Neuronal stem cell (in vitro differentiated cells): ENCODE measurements at regions not wholly inside any gene's neighbourhood (a gene's known extent, or its start where the extent isn't known, plus 50 kb on each side); places are given as distances from the start of the nearest gene placed in this dataset.
"Not testable (repeated sequence)": the region's sequence is repeated elsewhere in the genome, so short reads cannot be mapped to it uniquely, and the experiment has no call there.

Source experiments
- DNase-seq: peaks from one replicate; pipeline ENCODE4 v3.0.0-alpha.2; 2013; ENCODE audit warnings: low spot score
- H2AFZ ChIP-seq: one replicate; pipeline ENCODE4 v1.6.1; 2013; ENCODE audit warnings: mild to moderate bottlenecking, low read length, inconsistent platforms
- H2AK5ac ChIP-seq: 2 replicates; pipeline ENCODE4 v1.6.1; 2013; ENCODE audit warnings: low read depth, mild to moderate bottlenecking, inconsistent platforms, low read length, moderate library complexity, mixed read lengths
- H2BK120ac ChIP-seq: 2 replicates; pipeline ENCODE4 v1.6.1; 2013; ENCODE audit warnings: low read depth, mild to moderate bottlenecking, inconsistent platforms, low read length, moderate library complexity, mixed read lengths
- H2BK12ac ChIP-seq: one replicate; pipeline ENCODE4 v1.6.1; 2013; ENCODE audit warnings: low read length, inconsistent platforms
- H2BK15ac ChIP-seq: 2 replicates; pipeline ENCODE4 v1.6.1; 2013; ENCODE audit warnings: mild to moderate bottlenecking, low read length, inconsistent platforms, mixed read lengths
- H2BK5ac ChIP-seq: one replicate; pipeline ENCODE4 v1.6.1; 2013; ENCODE audit warnings: inconsistent platforms, mild to moderate bottlenecking, low read length, moderate library complexity
- H3K14ac ChIP-seq: one replicate; pipeline ENCODE4 v1.6.1; 2013; ENCODE audit warnings: low read length, inconsistent platforms
- H3K18ac ChIP-seq: 2 replicates; pipeline ENCODE4 v1.6.1; 2013; ENCODE audit warnings: low read length, inconsistent platforms
- H3K23ac ChIP-seq: 2 replicates; pipeline ENCODE4 v1.6.1; 2013; ENCODE audit warnings: low read depth, mild to moderate bottlenecking, mixed read lengths, low read length, inconsistent platforms; ENCODE audit not compliant: poor library complexity
- H3K27ac ChIP-seq: replicated peaks from 3 replicates; pipeline ENCODE4 v1.5.1; 2013; ENCODE audit warnings: low read length, inconsistent platforms
- H3K27me3 ChIP-seq, 3 experiments: 2 replicates each; pipeline ENCODE4 v1.6.1; 2013; ENCODE audit warnings: low read length in 3 of 3, mild to moderate bottlenecking in 2 of 3, inconsistent platforms in 1 of 3, low read depth in 1 of 3, mixed read lengths in 1 of 3, moderate library complexity in 1 of 3; ENCODE audit not compliant: control insufficient read depth in 3 of 3, insufficient read depth in 3 of 3
- H3K36me3 ChIP-seq, 2 donors: replicated peaks in 1 of 2; 2 replicates each; pipeline ENCODE4 v1.6.1; 2013; ENCODE audit warnings: low read length in 2 of 2; ENCODE audit not compliant: control insufficient read depth in 2 of 2, insufficient read depth in 2 of 2
- H3K4ac ChIP-seq: 2 replicates; pipeline ENCODE4 v1.6.1; 2013; ENCODE audit warnings: inconsistent platforms, mild to moderate bottlenecking, low read length, moderate library complexity
- H3K4me1 ChIP-seq, 2 donors: 1 replicate in 1 of 2; 2 replicates in 1 of 2; pipeline ENCODE4 v1.6.1; 2013; ENCODE audit warnings: low read length in 2 of 2, low read depth in 1 of 2; ENCODE audit not compliant: control insufficient read depth in 2 of 2, insufficient read depth in 1 of 2
- H3K4me2 ChIP-seq: one replicate; pipeline ENCODE4 v1.6.1; 2013; ENCODE audit warnings: mild to moderate bottlenecking, low read length, inconsistent platforms; ENCODE audit not compliant: insufficient read depth, poor library complexity, severe bottlenecking
- H3K4me3 ChIP-seq, 2 donors: 2 replicates each; pipeline ENCODE4 v1.5.1; 2013; ENCODE audit warnings: low read length in 2 of 2, mild to moderate bottlenecking in 2 of 2, inconsistent platforms in 1 of 2, moderate library complexity in 1 of 2
- H3K79me1 ChIP-seq: one replicate; pipeline ENCODE4 v1.6.1; 2013; ENCODE audit warnings: low read depth, mild to moderate bottlenecking, inconsistent platforms, low read length, moderate library complexity
- H3K9ac ChIP-seq: one replicate; pipeline ENCODE4 v1.6.1; 2013; ENCODE audit warnings: mild to moderate bottlenecking, low read depth, low read length, inconsistent platforms; ENCODE audit not compliant: poor library complexity
- H3K9me3 ChIP-seq, 2 donors: replicated peaks in 1 of 2; 2 replicates each; pipeline versions ENCODE3 to v1.6.1; 2013; ENCODE audit warnings: low read length in 2 of 2, mild to moderate bottlenecking in 2 of 2, inconsistent platforms in 1 of 2, low read depth in 1 of 2, mixed read lengths in 1 of 2, moderate library complexity in 1 of 2; ENCODE audit not compliant: control insufficient read depth in 2 of 2, insufficient read depth in 1 of 2
- H4K8ac ChIP-seq: one replicate; pipeline ENCODE4 v1.6.1; 2013; ENCODE audit warnings: low read depth, mild to moderate bottlenecking, inconsistent platforms, low read length, moderate library complexity
- H4K91ac ChIP-seq: one replicate; pipeline ENCODE4 v1.6.1; 2013; ENCODE audit warnings: low read length, low read depth, mild to moderate bottlenecking, inconsistent platforms; ENCODE audit not compliant: poor library complexity
- WGBS, 2 donors: extraction: QIAGEN DNeasy Blood & Tissue Kit; methylation state at CpG; one replicate each; pipeline ENCODE4 v1.1.7; 2013; ENCODE audit warnings: missing lambda C conversion rate in 2 of 2, mixed read lengths in 1 of 2; ENCODE audit not compliant: insufficient read length in 2 of 2, insufficient replicate concordance in 1 of 2; ENCODE audit errors: extremely low coverage in 2 of 2; 5-methylcytosine and 5-hydroxymethylcytosine counted together

DNA sequence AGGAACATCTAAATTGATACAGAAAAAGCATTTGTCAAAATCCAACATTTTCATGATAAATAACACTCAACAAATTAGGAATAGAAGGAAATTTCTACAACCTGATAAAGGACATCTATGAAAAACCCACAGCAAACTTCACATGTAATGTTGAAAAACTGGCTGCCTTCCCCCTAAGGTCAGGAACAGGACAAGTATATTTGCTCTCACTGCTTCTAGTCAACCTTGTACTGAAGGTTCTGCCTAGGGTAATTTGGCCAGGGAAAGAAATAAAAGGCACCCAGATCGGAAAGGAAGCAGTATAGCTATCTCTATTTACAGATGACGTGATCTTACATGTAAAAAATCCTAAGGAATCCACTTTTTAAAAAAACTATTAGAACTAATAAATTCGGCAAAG lies 97.1 kb upstream of the USP9X start:
- H2AK5ac ChIP-seq, result no peak overlapping the region
- no peaks in the 10 kb centered on the region for H3K79me1 ChIP-seq
- no peaks in the 10 kb centered on the region for H3K27me3 ChIP-seq

DNA sequence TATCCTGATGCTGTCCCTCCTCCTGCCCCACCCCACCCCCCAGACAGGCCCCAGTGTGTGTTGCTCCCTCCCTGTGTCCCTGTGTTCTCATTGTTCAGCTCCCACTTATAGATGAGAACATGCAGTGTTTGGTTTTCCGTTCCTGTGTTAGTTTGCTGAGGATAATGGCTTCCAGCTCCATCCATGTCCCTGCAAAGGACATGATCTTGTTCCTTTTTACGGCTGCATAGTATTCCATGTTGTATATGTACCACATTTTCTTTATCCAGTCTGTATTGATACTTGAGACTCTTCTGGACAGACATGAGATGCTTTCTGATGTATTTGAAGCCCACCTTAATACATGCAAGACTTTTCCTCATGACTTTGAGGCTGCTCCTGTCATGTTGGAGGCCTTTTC lies 91.8 kb upstream of the USP9X start:
- no CpG with 5 or more reads among the region's 2 CpGs for WGBS, 2 donors
- not testable (repeated sequence) for H3K9me3 ChIP-seq, H3K4me2 ChIP-seq, H3K36me3 ChIP-seq, H2BK12ac ChIP-seq, H4K8ac ChIP-seq, H3K9ac ChIP-seq, H2BK120ac ChIP-seq, H2AFZ ChIP-seq, H3K4me1 ChIP-seq, H2AK5ac ChIP-seq, H3K23ac ChIP-seq, H3K4ac ChIP-seq, H2BK15ac ChIP-seq, H2BK5ac ChIP-seq, H3K18ac ChIP-seq, H3K4me3 ChIP-seq, H3K14ac ChIP-seq, H3K27me3 ChIP-seq, H3K27ac ChIP-seq, H4K91ac ChIP-seq, H3K79me1 ChIP-seq, DNase-seq

More for the DNA sequence above, 97.1 kb upstream of the USP9X start:
- H3K36me3 ChIP-seq, result no peaks in the 10 kb centered on the region
- H4K91ac ChIP-seq, result no peak overlapping the region
- H4K8ac ChIP-seq, result no peak overlapping the region
- no peak overlapping the region for H2BK15ac ChIP-seq
- no peaks in the 10 kb centered on the region for H3K9me3 ChIP-seq
- DNase-seq, result no peak
- H3K23ac ChIP-seq, result no peak overlapping the region
- no peak overlapping the region for H3K9ac ChIP-seq
- no CpG with 5 or more reads among the region's 3 CpGs for WGBS, 2 donors
- no peak overlapping the region for H2BK12ac ChIP-seq
- H3K4me1 ChIP-seq, result no peaks in the 10 kb centered on the region
- no peak overlapping the region for H3K18ac ChIP-seq
- H2BK120ac ChIP-seq, result no peak overlapping the region
- no peak overlapping the region for H2BK5ac ChIP-seq
- H3K4me2 ChIP-seq, result no peak overlapping the region
- H3K14ac ChIP-seq, result no peak overlapping the region
- no peak overlapping the region for H3K4me3 ChIP-seq
- H2AFZ ChIP-seq, result no peak overlapping the region
- no peak overlapping the region for H3K4ac ChIP-seq
- H3K27ac ChIP-seq, result no peak overlapping the region

DNA sequence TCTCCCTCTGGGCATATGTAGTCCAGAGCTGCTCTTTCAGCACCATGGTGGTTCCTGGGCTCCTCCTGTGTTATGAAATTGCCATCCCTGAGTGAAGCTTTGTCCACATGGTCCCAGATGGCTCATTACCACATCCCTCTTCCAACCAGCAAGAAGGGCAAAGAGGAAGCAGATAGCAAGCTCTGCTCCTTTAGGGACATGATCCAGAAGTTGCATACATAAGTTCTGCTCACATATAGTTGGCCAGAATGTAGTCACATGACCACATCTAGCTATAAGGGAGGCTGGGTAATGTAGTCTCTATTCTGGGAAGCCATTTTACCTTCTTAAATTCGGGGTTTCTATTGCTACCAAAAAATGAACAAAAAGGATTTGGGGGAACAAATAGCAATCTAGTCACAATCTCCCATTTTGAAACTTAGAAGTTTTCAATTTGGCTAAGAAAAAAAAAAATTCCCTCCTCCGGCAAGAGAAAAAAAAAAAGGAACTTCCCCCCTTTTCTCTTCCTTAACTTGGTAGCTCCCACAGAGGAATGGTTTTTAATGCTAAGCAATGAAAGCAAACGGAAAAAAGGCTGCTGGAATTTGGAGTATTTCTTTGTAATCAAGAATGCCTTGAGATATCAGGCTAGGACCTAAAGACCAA lies 88.2 kb upstream of the USP9X start:
- Histone ChIP-seq H3K27ac (peak overlapping the region; percentile 2), H3K4me1 (peaks cover 2 to 5% of the 10 kb centered on the region in 2 donors), H3K23ac (no peak overlapping the region), H3K4me2 (no peak overlapping the region), H2AFZ (peak overlapping the region; percentile 76), H3K9ac (no peak overlapping the region), H3K4ac (no peak overlapping the region), H3K36me3 (no peaks in the 10 kb centered on the region), H3K4me3 (peak overlapping the region in 1 of 2 donors; percentile 27), H3K27me3 (no peaks in the 10 kb centered on the region), H2BK120ac (no peak overlapping the region), H2BK12ac (no peak overlapping the region), H2BK15ac (no peak overlapping the region), H3K9me3 (no peaks in the 10 kb centered on the region), H3K14ac (no peak overlapping the region), H3K79me1 (no peaks in the 10 kb centered on the region), H4K8ac (no peak overlapping the region), H2AK5ac (no peak overlapping the region), H3K18ac (no peak overlapping the region), H2BK5ac (no peak overlapping the region), H4K91ac (no peak overlapping the region)
- DNase-seq, result peak; percentile 15
- WGBS, 2 donors, result no CpG with 5 or more reads among the region's 3 CpGs

DNA sequence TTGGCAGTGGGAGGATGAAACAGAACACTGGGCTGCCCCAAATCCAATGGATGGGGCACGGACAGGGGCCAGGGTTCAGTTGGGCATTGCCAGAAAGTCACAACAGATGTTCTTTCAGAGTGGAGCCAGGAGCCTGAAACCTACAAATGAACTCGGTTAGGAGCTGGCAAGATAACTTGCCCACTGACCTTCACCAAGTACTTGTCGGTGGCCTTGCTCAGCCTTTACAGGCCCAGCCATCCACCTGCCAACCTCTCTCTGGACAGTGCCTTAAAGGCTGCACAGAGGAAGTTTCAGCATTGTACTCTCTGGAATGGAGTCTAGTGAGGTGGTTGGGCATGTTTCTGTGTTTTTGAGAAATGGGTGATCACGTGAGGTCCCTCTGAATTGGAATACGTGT lies 87.1 kb upstream of the USP9X start:
- H3K23ac ChIP-seq, result no peak overlapping the region
- H2AK5ac ChIP-seq, result no peak overlapping the region
- no CpG with 5 or more reads among the region's 5 CpGs for WGBS, 2 donors
- H2BK15ac ChIP-seq, result no peak overlapping the region
- no peak for DNase-seq
- H3K4me1 ChIP-seq, result peaks cover 2 to 5% of the 10 kb centered on the region in 2 donors
- H2BK12ac ChIP-seq, result no peak overlapping the region
- H3K27ac ChIP-seq, result no peak overlapping the region
- H3K9ac ChIP-seq, result no peak overlapping the region
- no peaks in the 10 kb centered on the region for H3K9me3 ChIP-seq
- H3K36me3 ChIP-seq, result no peaks in the 10 kb centered on the region
- no peak overlapping the region for H3K4me2 ChIP-seq
- H3K27me3 ChIP-seq, result no peaks in the 10 kb centered on the region
- H3K18ac ChIP-seq, result peak overlapping the region; percentile 76
- H3K79me1 ChIP-seq, result no peaks in the 10 kb centered on the region
- H2AFZ ChIP-seq, result peak overlapping the region; percentile 27
- no peak overlapping the region for H2BK120ac ChIP-seq
- no peak overlapping the region for H4K91ac ChIP-seq
- H3K4ac ChIP-seq, result no peak overlapping the region
- no peak overlapping the region for H4K8ac ChIP-seq
- no peak overlapping the region for H3K4me3 ChIP-seq
- H3K14ac ChIP-seq, result no peak overlapping the region
- H2BK5ac ChIP-seq, result no peak overlapping the region
